Stimulated activated naive CD8-positive, alpha-beta T cell treated with anti-CD3 and anti-CD28 coated beads, Interleukin-15, amount 100 ng/mL, for 72 hours (primary cell): ENCODE measurements at regions not wholly inside any gene's neighbourhood (a gene's known extent, or its start where the extent isn't known, plus 50 kb on each side); places are given as distances from the start of the nearest gene placed in this dataset.
"Not testable (repeated sequence)": the region's sequence is repeated elsewhere in the genome, so short reads cannot be mapped to it uniquely, and the experiment has no call there.

Experiments
- ATAC-seq: fragments of 150-1000 bp; cut with Tn5 transposase; 2 replicates; pipeline ENCODE4 v1.10.0; 2021; ENCODE audit warnings: mild to moderate bottlenecking, moderate library complexity
- DNase-seq, 2 donors: peaks; one replicate each; pipeline ENCODE4 v3.0.0; 2021 to 2022
- H3K27ac Mint-ChIP-seq, 2 donors: one replicate each; pipeline ENCODE4 v1.8.0; 2022; ENCODE audit warnings: mild to moderate bottlenecking in 2 of 2, mixed read lengths in 2 of 2, moderate library complexity in 2 of 2
- H3K27me3 Mint-ChIP-seq: one replicate; pipeline ENCODE4 v1.8.0; 2022; ENCODE audit warnings: mixed read lengths
- H3K4me1 Mint-ChIP-seq: one replicate; pipeline ENCODE4 v1.8.0; 2022; ENCODE audit warnings: mild to moderate bottlenecking, mixed read lengths
- H3K4me3 Mint-ChIP-seq, 2 donors: one replicate each; pipeline ENCODE4 v1.8.0; 2022; ENCODE audit warnings: mild to moderate bottlenecking in 2 of 2, mixed read lengths in 2 of 2, moderate library complexity in 1 of 2
- H3K9me3 Mint-ChIP-seq, 2 donors: one replicate each; pipeline ENCODE4 v1.8.0; 2022; ENCODE audit warnings: mixed read lengths in 2 of 2

DNA sequence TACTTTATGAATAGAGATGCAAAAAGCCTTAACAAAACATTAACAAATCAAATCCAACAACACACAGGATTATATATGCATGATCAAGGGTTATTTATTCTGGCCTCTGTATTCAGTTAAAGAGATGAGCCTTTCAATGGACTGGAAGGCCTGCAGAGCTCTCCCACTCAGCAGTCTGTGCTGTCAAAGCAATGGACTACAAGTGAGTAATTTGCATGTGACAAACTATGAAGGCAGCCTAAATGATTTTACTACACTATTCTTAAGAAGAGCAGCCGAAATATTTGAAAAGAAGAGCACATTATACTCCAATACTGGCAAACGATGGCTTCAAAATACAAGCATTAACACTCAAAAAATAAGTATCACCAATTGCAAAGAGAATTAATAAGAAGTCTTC lies 250.4 kb upstream of the HSFY2 start:
- Mint-ChIP-seq H3K27ac (no peak overlapping the region), H3K27me3 (no peaks in the 10 kb centered on the region), H3K4me3 (no peak overlapping the region), H3K9me3 (no peaks in the 10 kb centered on the region), H3K4me1 (no peaks in the 10 kb centered on the region)
- DNase-seq, result no peak
- no peak for ATAC-seq

DNA sequence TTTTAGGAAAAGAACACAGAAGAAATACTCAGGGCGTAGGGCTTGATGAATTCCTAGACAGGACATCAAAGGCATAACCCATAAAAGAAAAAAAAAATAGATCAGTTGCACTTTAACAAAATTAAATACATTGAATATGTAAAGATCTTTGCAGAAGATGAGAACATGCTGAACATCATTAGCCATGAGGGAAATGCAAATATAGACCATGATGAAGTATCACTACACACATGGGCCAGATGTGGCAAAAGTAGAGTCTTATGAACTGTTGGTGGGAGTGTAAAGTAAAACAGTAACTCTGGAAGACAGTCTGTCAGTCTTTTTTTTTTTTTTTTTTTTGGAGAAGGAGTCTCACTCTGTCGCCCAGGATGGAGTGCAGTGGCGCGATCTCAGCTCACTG lies 246.7 kb upstream of the HSFY2 start:
- H3K4me1 Mint-ChIP-seq, result peaks cover 6% of the 10 kb centered on the region
- H3K27ac Mint-ChIP-seq, result no peak overlapping the region
- H3K4me3 Mint-ChIP-seq, result no peak overlapping the region
- H3K27me3 Mint-ChIP-seq, result no peaks in the 10 kb centered on the region
- H3K9me3 Mint-ChIP-seq, result no peaks in the 10 kb centered on the region
- ATAC-seq (no peak), DNase-seq (no peak)

DNA sequence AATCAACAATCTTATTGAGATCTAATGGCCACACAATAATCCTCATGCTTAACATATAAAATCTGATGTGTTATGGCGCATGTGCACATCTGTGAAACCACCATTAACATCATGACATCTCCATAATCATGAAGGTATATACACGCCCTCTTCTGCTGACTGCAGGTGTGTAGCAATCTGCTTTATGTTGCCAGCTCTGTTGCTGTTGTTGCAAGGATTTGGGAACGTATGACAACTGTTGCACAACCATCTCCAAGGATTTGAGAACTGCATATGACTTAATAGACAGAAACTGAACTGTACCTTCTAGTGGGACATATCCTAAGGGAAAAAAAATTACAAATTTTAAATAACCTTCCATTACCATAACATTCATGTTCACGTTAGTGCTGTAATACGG lies 243.5 kb upstream of the HSFY2 start:
- ATAC-seq (no peak), DNase-seq (no peak)
- Mint-ChIP-seq H3K4me1 (peaks cover 9% of the 10 kb centered on the region), H3K27me3 (no peaks in the 10 kb centered on the region), H3K4me3 (no peak overlapping the region), H3K9me3 (no peaks in the 10 kb centered on the region), H3K27ac (no peak overlapping the region)

DNA sequence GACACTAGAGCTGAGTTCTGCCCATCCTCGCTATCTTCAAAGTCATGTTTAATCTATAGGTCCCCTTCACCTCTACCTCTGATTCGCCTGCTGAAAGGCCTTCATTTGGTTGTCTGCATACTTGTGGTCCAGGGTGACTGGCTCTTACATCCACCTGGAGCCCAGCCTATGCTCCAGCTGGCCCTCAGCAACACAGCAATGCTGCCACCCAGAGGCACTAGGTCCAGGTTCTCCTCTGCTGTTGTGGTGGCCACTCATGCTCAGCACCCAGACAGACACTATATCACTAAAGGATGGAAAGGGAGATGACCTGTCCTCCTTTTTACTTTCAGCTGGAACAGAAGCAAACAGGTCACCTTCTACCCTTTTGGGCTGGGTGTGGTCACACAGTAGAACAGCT lies 242.3 kb upstream of the HSFY2 start:
- ATAC-seq (no peak), DNase-seq (no peak)
- Mint-ChIP-seq H3K27me3 (no peaks in the 10 kb centered on the region), H3K4me1 (peaks cover 18% of the 10 kb centered on the region), H3K4me3 (no peak overlapping the region), H3K9me3 (no peaks in the 10 kb centered on the region), H3K27ac (no peak overlapping the region)

DNA sequence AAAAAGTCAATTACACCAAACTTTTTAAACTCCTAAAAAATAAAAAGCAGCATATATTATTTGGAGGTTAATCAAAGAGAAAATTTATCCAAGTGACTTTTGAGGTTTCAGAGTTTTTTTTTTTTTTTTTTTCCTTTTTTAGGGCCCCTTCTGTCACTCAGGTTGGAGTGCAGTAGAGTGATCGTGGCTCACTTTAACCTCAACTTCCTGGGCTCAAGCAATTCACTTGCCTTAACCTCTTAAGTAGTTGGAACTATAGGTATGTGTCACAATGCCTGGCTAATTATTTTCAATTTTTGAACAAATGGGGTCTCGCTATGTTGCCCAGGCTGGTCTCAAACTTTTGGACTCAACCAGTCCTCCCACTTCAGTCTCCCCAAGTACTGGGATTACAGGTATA lies 241.7 kb upstream of the HSFY2 start:
- H3K4me1 Mint-ChIP-seq, result peaks cover 18% of the 10 kb centered on the region
- ATAC-seq (no peak), DNase-seq (no peak)
- H3K4me3 Mint-ChIP-seq, result no peak overlapping the region
- H3K27ac Mint-ChIP-seq, result no peak overlapping the region
- no peaks in the 10 kb centered on the region for H3K9me3 Mint-ChIP-seq
- no peaks in the 10 kb centered on the region for H3K27me3 Mint-ChIP-seq

DNA sequence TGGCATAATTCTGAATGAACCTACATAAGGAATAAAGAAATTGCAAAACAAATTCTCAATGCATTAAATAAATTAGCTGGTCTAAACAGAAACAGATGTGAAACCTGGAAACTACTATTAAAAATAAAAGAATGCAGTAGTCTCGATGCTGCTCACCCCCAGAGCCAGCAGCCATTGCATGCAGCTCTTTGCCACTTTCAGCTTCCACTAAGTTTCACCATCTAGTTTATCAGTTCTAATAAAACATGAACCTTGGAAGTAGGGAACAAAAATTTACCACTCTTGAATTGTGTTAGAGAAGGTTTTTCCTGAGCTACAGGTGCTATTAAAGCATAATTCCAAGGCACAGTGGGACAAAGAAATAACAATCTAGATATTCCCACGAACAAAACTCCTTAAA lies 239.4 kb upstream of the HSFY2 start:
- Mint-ChIP-seq H3K4me3 (no peak overlapping the region), H3K9me3 (no peaks in the 10 kb centered on the region), H3K27ac (no peak overlapping the region), H3K4me1 (peaks cover 18% of the 10 kb centered on the region), H3K27me3 (no peaks in the 10 kb centered on the region)
- no peak for DNase-seq
- no peak for ATAC-seq

DNA sequence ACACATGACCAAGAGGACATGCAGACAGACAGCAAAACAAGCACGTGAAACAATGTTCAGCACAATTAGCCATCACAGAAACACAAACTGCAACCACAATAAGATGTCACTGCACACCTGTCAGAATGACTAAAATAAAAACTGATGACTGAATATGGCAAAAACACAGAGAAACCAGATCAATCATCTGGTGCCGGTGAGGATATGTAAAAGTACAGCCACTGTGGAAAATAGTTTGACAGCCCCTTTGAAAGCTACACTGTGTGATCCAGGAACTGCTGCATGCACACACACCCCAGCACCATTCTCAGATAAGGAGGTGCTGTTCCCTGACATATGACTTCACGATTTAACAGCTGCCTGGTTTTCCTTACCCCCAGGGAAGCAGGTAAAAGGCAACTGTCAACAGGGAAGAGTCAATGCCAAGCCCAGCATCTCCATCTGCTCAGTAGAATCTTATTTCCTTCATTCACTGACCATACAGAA lies 238.1 kb upstream of the HSFY2 start:
- no peak overlapping the region for H3K4me3 Mint-ChIP-seq
- no peaks in the 10 kb centered on the region for H3K9me3 Mint-ChIP-seq
- no peak overlapping the region for H3K27ac Mint-ChIP-seq
- ATAC-seq (peak; percentile 97), DNase-seq (peak; percentile 2 to 32)
- peaks cover 18% of the 10 kb centered on the region for H3K4me1 Mint-ChIP-seq
- H3K27me3 Mint-ChIP-seq, result no peaks in the 10 kb centered on the region

DNA sequence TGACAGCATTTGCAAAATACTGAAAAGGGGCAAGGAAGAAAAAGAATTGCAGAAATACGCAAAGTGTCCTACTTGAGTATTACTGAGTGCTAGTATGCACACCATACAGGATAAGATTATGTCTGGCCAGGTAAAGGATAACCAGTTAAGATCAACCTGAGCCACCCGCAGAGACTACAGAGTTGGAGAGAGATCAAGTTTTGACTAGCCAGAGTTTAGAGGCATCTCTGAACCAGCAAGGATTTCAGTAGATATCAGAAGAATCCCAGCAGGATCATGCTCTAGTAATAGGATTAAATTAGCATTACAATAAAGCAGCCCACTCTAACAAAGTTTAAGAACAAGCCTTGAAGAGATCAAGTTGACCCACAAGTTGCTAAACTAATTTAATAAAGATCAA lies 232.7 kb upstream of the HSFY2 start:
- no peak overlapping the region for H3K4me3 Mint-ChIP-seq
- ATAC-seq (no peak), DNase-seq (no peak)
- peaks cover 2% of the 10 kb centered on the region for H3K4me1 Mint-ChIP-seq
- no peaks in the 10 kb centered on the region for H3K9me3 Mint-ChIP-seq
- H3K27me3 Mint-ChIP-seq, result no peaks in the 10 kb centered on the region
- H3K27ac Mint-ChIP-seq, result no peak overlapping the region

DNA sequence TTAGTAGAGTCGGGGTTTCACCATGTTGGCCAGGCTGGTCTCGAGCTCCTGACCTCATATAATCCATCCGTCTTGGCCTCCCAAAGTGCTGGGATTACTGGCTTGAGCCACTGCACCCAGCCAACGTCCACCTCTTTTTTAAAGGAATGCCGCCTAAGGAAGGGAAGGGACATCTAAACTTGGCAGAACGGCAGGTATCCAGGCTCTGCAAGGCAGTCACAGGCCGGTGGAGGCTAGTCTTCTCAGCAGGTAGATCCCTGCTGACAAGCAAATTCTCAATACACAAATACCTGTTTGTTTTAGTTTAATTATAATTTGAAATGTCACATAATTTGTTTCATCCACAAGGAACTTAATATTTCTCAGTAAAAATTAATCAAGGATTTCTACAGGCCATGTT lies 232.0 kb upstream of the HSFY2 start:
- Mint-ChIP-seq H3K27me3 (no peaks in the 10 kb centered on the region), H3K4me3 (no peak overlapping the region), H3K4me1 (no peaks in the 10 kb centered on the region), H3K27ac (no peak overlapping the region), H3K9me3 (no peaks in the 10 kb centered on the region)
- ATAC-seq, result no peak
- DNase-seq, result no peak

DNA sequence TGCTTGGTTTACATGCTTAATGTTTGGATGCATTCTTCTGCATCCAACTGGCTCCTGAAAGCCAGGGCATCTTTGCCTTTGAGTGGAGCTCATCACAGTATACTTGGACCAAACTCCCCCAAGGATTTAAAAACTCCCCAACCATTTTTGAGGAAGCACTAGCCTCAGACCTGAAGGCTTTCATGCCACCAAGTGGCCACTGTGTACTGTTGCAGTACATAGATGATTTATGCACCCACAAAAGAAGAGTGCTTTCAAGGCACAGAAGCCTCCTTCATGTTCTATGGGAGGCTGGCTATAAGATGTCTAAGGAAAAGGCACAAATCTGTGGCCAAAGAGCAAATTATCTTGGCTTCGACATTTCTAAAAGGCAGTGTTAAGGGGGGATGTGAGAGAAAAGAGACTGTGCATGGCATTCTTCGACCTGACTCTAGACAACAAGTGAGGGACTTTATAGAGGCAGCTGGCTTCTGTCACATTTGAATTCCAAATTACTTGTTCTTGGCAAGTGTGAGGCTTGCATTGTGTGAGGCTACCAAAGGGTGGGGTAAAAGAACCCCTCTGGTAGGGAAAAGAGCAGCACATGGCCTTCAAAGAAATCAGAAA lies 224.2 kb upstream of the HSFY2 start:
- no peaks in the 10 kb centered on the region for H3K9me3 Mint-ChIP-seq
- no peak overlapping the region for H3K4me3 Mint-ChIP-seq
- no peak for ATAC-seq
- no peak for DNase-seq
- H3K27ac Mint-ChIP-seq, result no peak overlapping the region
- H3K4me1 Mint-ChIP-seq, result peaks cover 6% of the 10 kb centered on the region
- H3K27me3 Mint-ChIP-seq, result no peaks in the 10 kb centered on the region

DNA sequence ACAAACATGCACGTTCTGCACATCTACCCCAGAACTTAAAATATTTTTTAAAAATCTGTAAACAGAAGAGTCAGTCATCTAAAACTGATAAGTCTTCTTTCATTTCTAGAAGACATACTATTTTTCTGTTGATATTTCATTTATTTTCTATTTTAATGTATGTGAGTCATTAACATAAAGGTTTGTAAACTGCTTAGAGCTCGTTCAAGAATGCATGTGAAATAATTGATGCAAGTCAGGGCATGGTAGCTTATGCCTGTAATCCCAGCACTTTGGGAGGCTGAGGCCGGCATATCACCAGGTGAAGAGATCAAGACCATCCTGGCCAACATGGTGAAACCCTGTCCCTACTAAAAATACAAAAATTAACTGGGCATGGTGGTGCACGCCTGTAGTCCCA lies 219.9 kb upstream of the HSFY2 start:
- ATAC-seq (no peak), DNase-seq (no peak)
- Mint-ChIP-seq H3K27ac (no peak overlapping the region), H3K4me3 (no peak overlapping the region), H3K9me3 (no peaks in the 10 kb centered on the region), H3K27me3 (no peaks in the 10 kb centered on the region), H3K4me1 (peaks cover 6% of the 10 kb centered on the region)

DNA sequence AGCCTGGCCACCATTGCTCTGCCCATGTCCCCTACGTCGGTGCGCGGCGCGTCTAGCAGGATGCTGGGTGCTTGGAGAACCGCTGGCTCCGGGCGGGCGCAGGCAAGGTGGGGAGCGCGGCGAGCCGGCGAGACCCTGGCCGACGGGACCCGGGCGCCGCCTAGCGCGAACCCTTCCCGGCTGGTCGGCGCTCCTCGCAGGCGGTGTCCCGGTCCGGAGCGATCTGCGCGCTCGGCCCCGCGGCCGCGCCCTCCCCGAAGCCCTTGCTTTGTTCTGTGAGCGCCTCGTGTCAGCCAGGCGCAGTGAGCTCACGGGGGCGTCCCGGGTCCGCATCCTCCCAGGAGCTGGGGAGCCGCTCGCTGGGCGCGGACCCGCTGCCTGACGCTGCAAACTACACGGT lies 219.1 kb upstream of the HSFY2 start:
- DNase-seq, H3K27ac Mint-ChIP-seq, H3K9me3 Mint-ChIP-seq, H3K27me3 Mint-ChIP-seq, H3K4me1 Mint-ChIP-seq, H3K4me3 Mint-ChIP-seq: not testable (repeated sequence)
- ATAC-seq, result peak; percentile 75

DNA sequence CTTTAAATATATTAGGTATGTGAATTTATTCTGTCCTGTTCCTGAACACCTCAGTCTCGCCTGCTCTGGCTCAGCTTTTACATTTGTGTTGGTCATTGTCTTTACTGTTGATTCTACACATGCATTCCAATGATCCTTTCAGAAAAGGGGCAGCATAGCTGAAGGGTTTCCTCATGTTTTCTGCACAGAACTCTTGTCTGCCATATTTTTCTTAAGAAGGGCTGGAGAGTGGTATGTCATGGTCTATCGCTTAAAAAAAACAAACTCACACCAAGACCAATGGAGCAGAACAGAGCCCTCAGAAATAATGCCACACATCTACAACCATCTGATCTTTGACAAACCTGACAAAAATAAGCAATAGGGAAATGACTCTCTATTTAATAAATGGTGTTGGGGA lies 215.8 kb upstream of the HSFY2 start:
- Mint-ChIP-seq H3K27me3 (no peaks in the 10 kb centered on the region), H3K4me3 (no peak overlapping the region), H3K4me1 (no peaks in the 10 kb centered on the region), H3K27ac (no peak overlapping the region), H3K9me3 (no peaks in the 10 kb centered on the region)
- ATAC-seq (no peak), DNase-seq (no peak)

DNA sequence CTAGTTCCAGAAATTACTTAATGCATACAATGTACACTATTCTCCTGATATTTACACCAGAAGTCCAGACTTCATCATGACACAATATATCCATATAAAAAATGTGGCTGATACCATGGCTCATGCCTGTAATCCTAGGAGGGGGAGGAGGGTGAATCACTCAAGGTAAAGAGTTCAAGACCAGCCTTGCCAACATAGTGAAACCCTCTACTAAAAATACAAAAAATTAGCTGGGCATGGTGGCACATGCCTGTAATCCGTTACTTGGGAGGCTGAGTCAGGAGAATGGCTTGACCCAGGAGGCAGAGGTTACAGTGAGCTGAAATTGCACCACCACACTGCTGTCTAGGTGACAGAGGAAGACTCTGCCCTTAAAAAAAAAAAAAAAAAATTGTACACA lies 192.5 kb upstream of the HSFY2 start:
- Mint-ChIP-seq H3K4me3 (no peak overlapping the region), H3K27ac (no peak overlapping the region), H3K9me3 (peaks cover 0 to 12% of the 10 kb centered on the region in 2 donors), H3K27me3 (no peaks in the 10 kb centered on the region), H3K4me1 (no peaks in the 10 kb centered on the region)
- no peak for DNase-seq
- ATAC-seq, result no peak

DNA sequence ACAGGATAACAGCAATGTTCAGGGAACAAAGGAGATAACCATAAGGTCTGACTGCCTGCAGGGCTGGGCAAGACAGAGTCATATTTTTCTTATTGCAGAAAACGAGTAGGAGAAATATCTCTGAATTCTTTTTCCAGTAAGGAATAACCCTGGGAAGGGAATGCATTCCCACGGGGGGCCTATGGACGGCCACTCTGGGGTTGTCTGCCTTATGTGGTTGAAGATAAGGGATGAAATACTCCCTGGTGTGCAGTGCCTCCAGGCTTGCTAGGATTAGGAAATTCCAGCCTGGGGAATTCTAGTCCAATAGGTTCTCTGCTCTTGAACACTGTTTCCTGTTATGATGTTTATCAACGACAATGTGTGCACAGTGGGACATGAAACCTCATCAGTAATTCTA lies 185.3 kb upstream of the HSFY2 start:
- H3K27ac Mint-ChIP-seq, result no peak overlapping the region
- no peak overlapping the region for H3K4me3 Mint-ChIP-seq
- H3K9me3 Mint-ChIP-seq, result peaks cover 11 to 33% of the 10 kb centered on the region in 2 donors
- no peaks in the 10 kb centered on the region for H3K27me3 Mint-ChIP-seq
- H3K4me1 Mint-ChIP-seq, result no peaks in the 10 kb centered on the region
- no peak for ATAC-seq
- DNase-seq, result no peak

DNA sequence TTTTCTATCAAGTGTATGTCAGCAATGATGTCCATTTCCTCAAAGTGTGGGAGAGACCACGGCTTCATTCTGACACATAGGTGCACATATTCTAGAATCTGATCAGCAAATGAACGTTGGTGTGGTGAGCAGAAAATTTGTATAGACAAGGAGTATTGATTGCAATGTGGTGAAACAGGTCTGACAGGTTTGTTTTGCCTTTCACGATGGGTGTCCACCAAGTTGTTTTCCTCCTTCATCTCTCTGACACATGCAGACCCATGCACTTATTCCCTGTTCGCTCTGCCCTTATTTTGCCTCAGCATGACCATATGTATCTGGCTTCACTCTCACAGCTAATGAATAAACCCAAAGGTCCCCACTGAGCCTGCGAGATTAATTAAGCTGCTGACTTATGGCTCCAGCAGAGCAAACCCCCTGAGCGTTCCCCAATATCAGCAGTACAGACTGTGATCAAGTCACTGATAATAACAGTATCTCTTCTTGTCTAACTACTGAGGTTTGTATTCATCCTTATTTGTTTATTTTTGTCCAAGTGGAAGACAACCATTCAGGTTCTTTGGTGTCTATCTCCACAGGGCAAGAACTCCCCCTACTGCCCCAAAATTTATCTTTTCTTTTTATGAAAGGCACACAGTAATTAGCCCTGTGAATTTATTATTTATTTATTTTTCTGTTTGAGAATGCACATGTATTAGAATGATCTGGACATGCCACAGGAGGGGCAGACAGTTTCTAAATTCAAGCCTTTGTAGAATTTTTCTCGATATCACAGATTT lies 178.3 kb upstream of the HSFY2 start:
- Mint-ChIP-seq H3K27ac (no peak overlapping the region), H3K27me3 (no peaks in the 10 kb centered on the region), H3K9me3 (peaks cover 25 to 36% of the 10 kb centered on the region in 2 donors), H3K4me1 (no peaks in the 10 kb centered on the region), H3K4me3 (no peak overlapping the region)
- ATAC-seq (no peak), DNase-seq (no peak)

DNA sequence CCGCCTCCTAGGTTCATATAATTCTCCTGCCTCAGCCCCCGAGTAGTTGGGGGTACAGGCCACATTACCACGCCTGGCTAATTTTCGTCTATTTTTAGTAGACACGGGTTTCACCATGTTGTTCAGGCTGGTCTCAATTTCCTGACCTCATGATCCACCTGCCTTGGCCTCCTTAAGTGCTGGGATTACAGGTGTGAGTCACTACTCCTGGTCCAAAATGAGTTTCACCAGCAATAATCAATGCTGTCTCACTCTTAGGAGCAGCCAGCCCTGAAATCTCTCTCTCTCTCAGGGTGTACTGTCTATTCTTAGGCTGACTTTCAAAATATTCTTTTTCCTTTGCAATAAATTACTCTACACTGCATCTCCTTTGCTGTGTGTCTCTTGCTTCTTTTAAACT lies 177.5 kb upstream of the HSFY2 start:
- no peaks in the 10 kb centered on the region for H3K4me1 Mint-ChIP-seq
- H3K27me3 Mint-ChIP-seq, result no peaks in the 10 kb centered on the region
- no peak overlapping the region for H3K4me3 Mint-ChIP-seq
- ATAC-seq (no peak), DNase-seq (no peak)
- H3K27ac Mint-ChIP-seq, result no peak overlapping the region
- H3K9me3 Mint-ChIP-seq, result peaks cover 32 to 42% of the 10 kb centered on the region in 2 donors
